Neural progenitor cell (in vitro differentiated cells): ENCODE measurements at regions not wholly inside any gene's neighbourhood (a gene's known extent, or its start where the extent isn't known, plus 50 kb on each side); places are given as distances from the start of the nearest gene placed in this dataset.

Experiments
- DNase-seq: peaks from one replicate; pipeline ENCODE4 v3.0.0-alpha.2; 2016; ENCODE audit warnings: low spot score
- H2AFZ ChIP-seq: fragments of 200-600 bp; sonication (generic); replicated peaks from 2 replicates; pipeline ENCODE4 v1.6.1; 2016; ENCODE audit warnings: antibody characterized with exemption
- H3F3A ChIP-seq: fragments of 200-600 bp; sonication (generic); 2 replicates; pipeline ENCODE4 v1.6.1; 2016; ENCODE audit warnings: antibody characterized with exemption, low read depth
- H3K27ac ChIP-seq: fragments of 200-600 bp; sonication (generic); 2 replicates; pipeline ENCODE4 v1.5.1; 2016; ENCODE audit warnings: mild to moderate bottlenecking
- H3K27me3 ChIP-seq: fragments of 200-600 bp; sonication (generic); 2 replicates; pipeline ENCODE4 v1.6.1; 2016; ENCODE audit warnings: mild to moderate bottlenecking, moderate library complexity
- H3K36me3 ChIP-seq: fragments of 200-600 bp; sonication (generic); 2 replicates; pipeline ENCODE4 v1.5.1; 2016
- H3K4me1 ChIP-seq: fragments of 200-600 bp; sonication (generic); 2 replicates; pipeline ENCODE4 v1.6.1; 2016; ENCODE audit warnings: mixed run types
- H3K4me2 ChIP-seq: fragments of 200-600 bp; sonication (generic); 2 replicates; pipeline ENCODE4 v1.6.1; 2016
- H3K4me3 ChIP-seq: fragments of 200-600 bp; sonication (generic); 2 replicates; pipeline ENCODE4 v1.5.1; 2016
- H3K79me2 ChIP-seq: fragments of 200-600 bp; sonication (generic); 2 replicates; pipeline ENCODE4 v1.6.1; 2016; ENCODE audit warnings: low read depth
- H3K9ac ChIP-seq: fragments of 200-600 bp; sonication (generic); 2 replicates; pipeline ENCODE4 v1.6.1; 2016
- H3K9me3 ChIP-seq: fragments of 200-600 bp; sonication (generic); 2 replicates; pipeline ENCODE4 v1.5.1; 2016; ENCODE audit warnings: low read depth
- H4K20me1 ChIP-seq: fragments of 200-600 bp; sonication (generic); 2 replicates; pipeline ENCODE4 v1.6.1; 2016; ENCODE audit warnings: low read depth
- H3K27ac Mint-ChIP-seq: 3 replicates; pipeline ENCODE4 v1.8.0; 2021; ENCODE audit warnings: mixed read lengths
- H3K27me3 Mint-ChIP-seq: 2 replicates; pipeline ENCODE4 v1.8.0; 2022; ENCODE audit warnings: low read depth, mild to moderate bottlenecking, inconsistent platforms, moderate library complexity, mixed read lengths; ENCODE audit not compliant: insufficient read depth
- H3K36me3 Mint-ChIP-seq: 3 replicates; pipeline ENCODE4 v1.8.0; 2021; ENCODE audit warnings: mixed read lengths
- H3K4me1 Mint-ChIP-seq: 3 replicates; pipeline ENCODE4 v1.8.0; 2021; ENCODE audit warnings: mixed read lengths
- H3K4me3 Mint-ChIP-seq: 3 replicates; pipeline ENCODE4 v1.8.0; 2021; ENCODE audit warnings: mild to moderate bottlenecking, moderate library complexity, mixed read lengths
- H3K9me3 Mint-ChIP-seq: 3 replicates; pipeline ENCODE4 v1.8.0; 2020; ENCODE audit warnings: mixed read lengths
- EZH2 ChIP-seq: fragments of 200-600 bp; sonication (generic); IDR thresholded peaks from 2 replicates; pipeline ENCODE4 v1.6.1; 2017; ENCODE audit warnings: antibody characterized with exemption, mild to moderate bottlenecking, moderate library complexity
- EZH2phosphoT487 ChIP-seq: fragments of 200-600 bp; sonication (generic); IDR thresholded peaks from 2 replicates; pipeline ENCODE4 v1.6.1; 2017; ENCODE audit warnings: antibody characterized with exemption
- TF ChIP-seq, protein P1 (sequence below): fragments of 200-600 bp; sonication (generic); IDR thresholded peaks from 2 replicates; pipeline ENCODE4 v1.5.1; 2017; ENCODE audit warnings: antibody characterized with exemption, mild to moderate bottlenecking

- H3K27ac ChIP-seq, result no peak overlapping the region
- no peak overlapping the region for H3K9ac ChIP-seq
- H3K27me3 Mint-ChIP-seq, result peaks cover 11% of the 10 kb centered on the region
Observed at GRCh38 chrX:40153345-40154249, 55.8 kb upstream of the BCOR start.

DNA sequence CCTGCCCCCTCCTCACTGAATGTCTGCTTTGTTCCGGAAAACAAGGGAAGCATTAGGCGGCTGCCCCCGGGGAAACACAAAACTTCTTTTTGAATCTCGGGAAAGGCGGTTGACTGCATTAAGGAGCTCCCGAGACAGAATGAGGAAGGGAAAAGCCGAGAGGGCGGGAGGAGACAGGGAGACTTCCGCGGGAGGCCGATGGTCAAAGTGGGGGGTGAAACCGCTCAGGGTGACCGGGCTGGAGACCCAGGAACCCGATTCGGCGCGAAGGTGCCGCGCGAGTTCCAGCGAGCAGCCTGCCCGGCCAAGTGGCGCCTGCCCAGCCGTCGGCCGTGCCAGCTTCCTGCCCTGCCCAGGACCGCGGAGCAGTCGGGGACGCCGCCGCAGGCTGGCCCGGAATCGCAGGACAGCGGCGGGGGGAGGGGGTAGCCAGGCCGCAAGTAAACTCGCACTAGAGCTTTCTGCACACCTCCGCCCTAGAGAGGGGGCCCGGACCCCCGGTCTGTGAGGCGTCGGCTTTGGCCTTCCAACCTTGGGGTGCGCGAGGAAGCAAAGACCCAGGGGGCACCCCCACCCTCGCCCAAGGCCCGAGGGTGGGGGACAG is 55.1 kb upstream of the BCOR start:
- Mint-ChIP-seq H3K9me3 (peaks cover 15% of the 10 kb centered on the region), H3K4me1 (peaks cover 43% of the 10 kb centered on the region), H3K27ac (no peak overlapping the region), H3K36me3 (no peaks in the 10 kb centered on the region), H3K4me3 (peak overlapping the region; percentile 75), H3K27me3 (peaks cover 12% of the 10 kb centered on the region)
- H3K9me3 ChIP-seq, result no peaks in the 10 kb centered on the region
- H3K79me2 ChIP-seq, result peaks cover 6% of the 10 kb centered on the region
- H3K27ac ChIP-seq, result no peak overlapping the region
- peaks cover 84% of the 10 kb centered on the region for H3F3A ChIP-seq
- H3K4me1 ChIP-seq, result peaks cover 53% of the 10 kb centered on the region
- no peaks in the 10 kb centered on the region for H3K36me3 ChIP-seq
- peaks cover 61% of the 10 kb centered on the region for H4K20me1 ChIP-seq
- H3K9ac ChIP-seq, result no peak overlapping the region
- peak overlapping the region; percentile 91 for H3K4me2 ChIP-seq
- peak; percentile 62 for DNase-seq
- peak overlapping the region; percentile 54 for H3K4me3 ChIP-seq
- TF ChIP-seq, protein P1, sequence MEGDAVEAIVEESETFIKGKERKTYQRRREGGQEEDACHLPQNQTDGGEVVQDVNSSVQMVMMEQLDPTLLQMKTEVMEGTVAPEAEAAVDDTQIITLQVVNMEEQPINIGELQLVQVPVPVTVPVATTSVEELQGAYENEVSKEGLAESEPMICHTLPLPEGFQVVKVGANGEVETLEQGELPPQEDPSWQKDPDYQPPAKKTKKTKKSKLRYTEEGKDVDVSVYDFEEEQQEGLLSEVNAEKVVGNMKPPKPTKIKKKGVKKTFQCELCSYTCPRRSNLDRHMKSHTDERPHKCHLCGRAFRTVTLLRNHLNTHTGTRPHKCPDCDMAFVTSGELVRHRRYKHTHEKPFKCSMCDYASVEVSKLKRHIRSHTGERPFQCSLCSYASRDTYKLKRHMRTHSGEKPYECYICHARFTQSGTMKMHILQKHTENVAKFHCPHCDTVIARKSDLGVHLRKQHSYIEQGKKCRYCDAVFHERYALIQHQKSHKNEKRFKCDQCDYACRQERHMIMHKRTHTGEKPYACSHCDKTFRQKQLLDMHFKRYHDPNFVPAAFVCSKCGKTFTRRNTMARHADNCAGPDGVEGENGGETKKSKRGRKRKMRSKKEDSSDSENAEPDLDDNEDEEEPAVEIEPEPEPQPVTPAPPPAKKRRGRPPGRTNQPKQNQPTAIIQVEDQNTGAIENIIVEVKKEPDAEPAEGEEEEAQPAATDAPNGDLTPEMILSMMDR, result no peak
- peak; percentile 12 for TF ChIP-seq EZH2phosphoT487
- peak; percentile 11 for TF ChIP-seq EZH2
- H3K27me3 ChIP-seq, result peaks cover 88% of the 10 kb centered on the region
- H2AFZ ChIP-seq, result no peak overlapping the region

More at GRCh38 chrX:40153345-40154249, 55.8 kb upstream of the BCOR start:
- H3F3A ChIP-seq, result peaks cover 82% of the 10 kb centered on the region
- no peaks in the 10 kb centered on the region for H3K9me3 ChIP-seq
- H3K36me3 Mint-ChIP-seq, result no peaks in the 10 kb centered on the region
- no peaks in the 10 kb centered on the region for H3K36me3 ChIP-seq
- H3K79me2 ChIP-seq, result peaks cover 6% of the 10 kb centered on the region
- peak; percentile 70 for DNase-seq
- peak overlapping the region; percentile 91 for H3K4me2 ChIP-seq
- H3K27ac Mint-ChIP-seq, result no peak overlapping the region
- no peak overlapping the region for H2AFZ ChIP-seq
- H3K27me3 ChIP-seq, result peaks cover 87% of the 10 kb centered on the region
- H4K20me1 ChIP-seq, result peaks cover 53% of the 10 kb centered on the region
- H3K9me3 Mint-ChIP-seq, result peaks cover 11% of the 10 kb centered on the region
- peak overlapping the region; percentile 75 for H3K4me3 Mint-ChIP-seq
- peaks cover 50% of the 10 kb centered on the region for H3K4me1 ChIP-seq
- H3K4me1 Mint-ChIP-seq, result peaks cover 37% of the 10 kb centered on the region
- TF ChIP-seq EZH2 (no peak), EZH2phosphoT487 (no peak)
- TF ChIP-seq, protein P1, result peak; percentile 6
- peak overlapping the region; percentile 54 for H3K4me3 ChIP-seq

GRCh38 chrX:40152173-40152711 is 54.5 kb upstream of the BCOR start:
- Mint-ChIP-seq H3K27me3 (peaks cover 12% of the 10 kb centered on the region), H3K4me3 (peak overlapping the region; percentile 75), H3K36me3 (no peaks in the 10 kb centered on the region), H3K27ac (no peak overlapping the region), H3K4me1 (peaks cover 43% of the 10 kb centered on the region), H3K9me3 (peaks cover 12% of the 10 kb centered on the region)
- peak; percentile 65 for DNase-seq
- peak; percentile 39 for TF ChIP-seq EZH2
- TF ChIP-seq EZH2phosphoT487, result peak; percentile 51
- TF ChIP-seq, protein P1, result no peak
- Histone ChIP-seq H3K4me2 (peak overlapping the region; percentile 91), H3K79me2 (peaks cover 2% of the 10 kb centered on the region), H3K9me3 (no peaks in the 10 kb centered on the region), H3K4me3 (peak overlapping the region; percentile 54), H4K20me1 (peaks cover 62% of the 10 kb centered on the region), H3K27me3 (peaks cover 88% of the 10 kb centered on the region), H3K4me1 (peaks cover 53% of the 10 kb centered on the region), H2AFZ (no peak overlapping the region), H3K9ac (no peak overlapping the region), H3F3A (peaks cover 84% of the 10 kb centered on the region), H3K36me3 (no peaks in the 10 kb centered on the region), H3K27ac (no peak overlapping the region)
